NAMALWA (cell line): ENCODE measurements at regions not wholly inside any gene's neighbourhood (a gene's known extent, or its start where the extent isn't known, plus 50 kb on each side); places are given as distances from the start of the nearest gene placed in this dataset.
"Not testable (repeated sequence)": the region's sequence is repeated elsewhere in the genome, so short reads cannot be mapped to it uniquely, and the experiment has no call there.

Source experiments
- DNase-seq: peaks from one replicate; pipeline ENCODE4 v3.0.0-alpha.2; 2015; ENCODE audit warnings: low spot score

DNA sequence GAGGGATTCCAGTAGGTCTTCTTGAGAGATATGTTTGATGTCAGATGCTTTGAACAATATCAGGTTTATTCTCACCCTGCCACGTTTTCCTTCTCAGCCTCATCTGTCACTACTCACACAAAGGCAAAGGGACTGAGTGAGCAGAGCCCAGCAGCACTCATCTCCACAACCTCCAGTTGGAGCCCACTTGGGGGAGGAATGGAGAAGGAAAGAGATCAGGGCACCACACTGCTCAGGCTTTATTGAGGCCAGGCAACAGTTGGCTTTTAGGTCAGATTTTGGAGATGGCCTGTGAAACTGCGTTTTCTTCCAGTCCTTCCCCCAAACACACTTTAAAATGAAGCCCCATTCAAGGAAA lies 57.3 kb upstream of the SEC22B start:
- not testable (repeated sequence) for DNase-seq

DNA sequence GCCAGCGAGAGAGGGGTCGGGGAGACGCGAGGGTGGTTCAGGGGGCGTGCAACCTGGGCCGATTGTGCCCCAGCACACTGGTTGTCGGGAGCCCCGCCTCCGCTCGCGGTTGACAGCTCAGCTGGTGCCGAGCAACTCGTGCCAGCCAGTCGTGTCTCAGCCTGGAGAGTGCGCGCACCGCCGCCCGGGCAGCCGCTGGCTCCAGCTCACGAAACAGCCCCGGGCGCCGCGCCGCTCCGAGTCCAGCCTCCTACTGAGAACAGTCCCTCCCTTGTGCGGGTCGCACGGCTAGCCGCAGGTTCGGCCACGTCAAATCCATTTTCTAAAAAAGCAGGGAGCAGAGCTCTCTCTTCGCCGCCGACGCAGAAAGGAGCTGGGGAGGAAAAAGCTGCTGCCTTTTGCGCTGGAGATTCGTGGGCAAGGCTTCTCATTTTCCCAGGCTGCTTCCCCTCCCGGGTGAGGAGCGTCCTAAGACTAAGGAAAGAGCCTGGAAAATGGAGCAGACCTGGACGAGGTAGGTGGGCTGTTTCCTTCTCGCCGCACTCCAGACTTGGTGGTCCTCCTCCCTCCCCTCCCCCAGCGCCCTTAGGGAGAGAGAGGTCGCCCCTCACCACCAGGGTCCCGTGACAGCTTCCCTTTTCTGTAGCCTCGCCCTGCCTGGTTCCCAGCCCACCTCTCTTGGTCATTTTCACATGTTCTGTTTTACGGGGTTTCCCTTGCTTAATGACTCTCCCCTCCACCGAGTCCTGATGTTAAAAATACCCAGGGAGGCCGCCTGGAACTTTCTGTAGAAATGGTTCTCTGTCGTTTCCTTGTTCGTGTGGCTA lies 56.7 kb upstream of the SEC22B start:
- not testable (repeated sequence) for DNase-seq

DNA sequence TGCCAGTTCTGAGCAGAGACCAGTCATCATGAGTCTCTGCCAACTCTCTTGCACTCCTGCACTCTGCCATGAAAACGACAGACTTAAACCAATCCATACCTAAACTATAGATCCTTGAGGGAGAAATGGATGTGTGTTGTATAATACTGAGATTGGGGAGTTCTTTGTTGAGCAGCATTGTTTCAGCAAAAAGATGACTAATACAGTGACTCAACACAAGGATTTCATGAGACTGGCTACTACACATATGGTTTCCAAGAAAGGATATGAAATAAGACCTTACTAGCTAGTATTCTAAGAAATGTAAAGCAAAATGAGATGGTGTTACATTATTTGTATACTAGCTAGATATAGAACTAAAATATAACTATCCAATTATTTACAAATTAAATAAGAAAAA lies 53.5 kb upstream of the SEC22B start:
- not testable (repeated sequence) for DNase-seq
